Erythroblast (primary cell): ENCODE measurements at regions not wholly inside any gene's neighbourhood (a gene's known extent, or its start where the extent isn't known, plus 50 kb on each side); places are given as distances from the start of the nearest gene placed in this dataset.
A peak's percentile ranks its signal among the peaks of the same experiment; 100 is the strongest.
"Not testable (repeated sequence)": the region's sequence is repeated elsewhere in the genome, so short reads cannot be mapped to it uniquely, and the experiment has no call there.

ENCODE experiments used
- DNase-seq, 2 experiments: peaks; one replicate each; lab custom pipeline; 2025; lab: John Stamatoyannopoulos, UW
- GATA1 ChIP-seq: IDR thresholded peaks from 2 replicates; pipeline ENCODE4 v1.6.1; 2011; ENCODE audit warnings: low read depth, mild to moderate bottlenecking, control low read depth, low read length, moderate library complexity
- POLR2A ChIP-seq: IDR thresholded peaks from 2 replicates; pipeline ENCODE4 v1.6.1; 2011; ENCODE audit warnings: mild to moderate bottlenecking, low read length

- no peak for DNase-seq
- TF ChIP-seq POLR2A (no peak), GATA1 (no peak)
Observed at GRCh38 chr1:95752515-95753381, 518.7 kb downstream of the RWDD3 start.

GRCh38 chr1:95753382-95754016 lies 519.5 kb downstream of the RWDD3 start:
- DNase-seq = no peak
- TF ChIP-seq POLR2A (no peak), GATA1 (no peak)

GRCh38 chr1:95754412-95754811 lies 520.4 kb downstream of the RWDD3 start:
- TF ChIP-seq GATA1 (no peak), POLR2A (no peak)
- DNase-seq = no peak

- TF ChIP-seq GATA1 (no peak), POLR2A (no peak)
- DNase-seq = no peak
Observed at GRCh38 chr1:95766036-95766435, 532.0 kb downstream of the RWDD3 start.

GRCh38 chr1:95770581-95770980 lies 536.6 kb downstream of the RWDD3 start:
- TF ChIP-seq GATA1 (no peak), POLR2A (no peak)

GRCh38 chr1:95778217-95778616 lies 544.2 kb downstream of the RWDD3 start:
- no peak for DNase-seq
- no peak for TF ChIP-seq GATA1
- TF ChIP-seq POLR2A = no peak

More at GRCh38 chr1:95770581-95770980, 536.6 kb downstream of the RWDD3 start:
- DNase-seq = peak in 1 of 2 experiments; percentile 31

GRCh38 chr1:95780836-95781235 lies 546.8 kb downstream of the RWDD3 start:
- TF ChIP-seq GATA1 = no peak
- TF ChIP-seq POLR2A = no peak
- no peak for DNase-seq

- DNase-seq = no peak
- TF ChIP-seq GATA1 (no peak), POLR2A (no peak)
Observed at GRCh38 chr1:95790136-95790535, 556.1 kb downstream of the RWDD3 start.

GRCh38 chr1:95793893-95794292 lies 559.9 kb downstream of the RWDD3 start:
- DNase-seq = no peak
- TF ChIP-seq GATA1 (no peak), POLR2A (no peak)

- DNase-seq = not testable (repeated sequence)
Observed at GRCh38 chr1:95797761-95798160, 563.8 kb downstream of the RWDD3 start.

- TF ChIP-seq GATA1 (no peak), POLR2A (no peak)
- DNase-seq = no peak
Observed at GRCh38 chr1:95806171-95806570, 572.2 kb downstream of the RWDD3 start.

- TF ChIP-seq POLR2A (no peak), GATA1 (no peak)
- DNase-seq = no peak
Observed at GRCh38 chr1:95809391-95809790, 575.4 kb downstream of the RWDD3 start.

- TF ChIP-seq GATA1 = no peak
- no peak for DNase-seq
Observed at GRCh38 chr1:95815511-95815910, 581.5 kb downstream of the RWDD3 start.

GRCh38 chr1:95829556-95829955 lies 595.5 kb downstream of the RWDD3 start:
- DNase-seq = no peak
- TF ChIP-seq POLR2A = no peak
- no peak for TF ChIP-seq GATA1

- DNase-seq = no peak
- TF ChIP-seq GATA1 (no peak), POLR2A (no peak)
Observed at GRCh38 chr1:95832370-95832769, 598.4 kb downstream of the RWDD3 start.
